ENCODE measurements at regions not wholly inside any gene's neighbourhood (a gene's known extent, or its start where the extent isn't known, plus 50 kb on each side); places are given as distances from the start of the nearest gene placed in this dataset.

- Mint-ChIP-seq H3K27me3 (ENCODE audit: low read depth) (no peaks in the 10 kb centered on the region), H3K27ac (no peak overlapping the region), H3K9me3 (no peaks in the 10 kb centered on the region), H3K4me1 (ENCODE audit: low read depth) (no peaks in the 10 kb centered on the region), H3K36me3 (ENCODE audit: low read depth) (no peaks in the 10 kb centered on the region), H3K4me3 (ENCODE audit: low read depth) (no peak overlapping the region)
- DNase-seq (ENCODE audit: low spot score): no peak
- intact Hi-C loops (cut with micrococcal nuclease): no loop called here
These were observed 595.5 kb upstream of the AGTR1 start for GRCh38 chr3:148102156-148102555.

GRCh38 chr3:148106062-148106461 is 591.6 kb upstream of the AGTR1 start:
- H3K4me3 Mint-ChIP-seq (ENCODE audit: low read depth): no peak overlapping the region
- no peak for DNase-seq (ENCODE audit: low spot score)
- peaks cover 4% of the 10 kb centered on the region for H3K9me3 Mint-ChIP-seq
- H3K27ac Mint-ChIP-seq: no peak overlapping the region
- intact Hi-C loops (cut with micrococcal nuclease): no loop called here
- no peaks in the 10 kb centered on the region for H3K4me1 Mint-ChIP-seq (ENCODE audit: low read depth)
- no peaks in the 10 kb centered on the region for H3K36me3 Mint-ChIP-seq (ENCODE audit: low read depth)
- no peaks in the 10 kb centered on the region for H3K27me3 Mint-ChIP-seq (ENCODE audit: low read depth)

GRCh38 chr3:148126956-148127355 is 570.7 kb upstream of the AGTR1 start:
- DNase-seq (ENCODE audit: low spot score): no peak
- Mint-ChIP-seq H3K27ac (no peak overlapping the region), H3K9me3 (peaks cover 7% of the 10 kb centered on the region), H3K27me3 (ENCODE audit: low read depth) (no peaks in the 10 kb centered on the region), H3K4me1 (ENCODE audit: low read depth) (no peaks in the 10 kb centered on the region), H3K4me3 (ENCODE audit: low read depth) (no peak overlapping the region), H3K36me3 (ENCODE audit: low read depth) (no peaks in the 10 kb centered on the region)
- intact Hi-C loops (cut with micrococcal nuclease): no loop called here

GRCh38 chr3:148128136-148128535 is 569.6 kb upstream of the AGTR1 start:
- no peaks in the 10 kb centered on the region for H3K36me3 Mint-ChIP-seq (ENCODE audit: low read depth)
- intact Hi-C loops (cut with micrococcal nuclease): no loop called here

GRCh38 chr3:148131990-148132638 is 565.6 kb upstream of the AGTR1 start:
- Mint-ChIP-seq H3K27me3 (ENCODE audit: low read depth) (no peaks in the 10 kb centered on the region), H3K4me3 (ENCODE audit: low read depth) (no peak overlapping the region), H3K4me1 (ENCODE audit: low read depth) (no peaks in the 10 kb centered on the region), H3K36me3 (ENCODE audit: low read depth) (no peaks in the 10 kb centered on the region), H3K9me3 (peaks cover 14% of the 10 kb centered on the region), H3K27ac (no peak overlapping the region)
- intact Hi-C loops (cut with micrococcal nuclease): no loop called here
- no peak for DNase-seq (ENCODE audit: low spot score)

More at GRCh38 chr3:148128136-148128535, 569.6 kb upstream of the AGTR1 start:
- Mint-ChIP-seq H3K27ac (no peak overlapping the region), H3K4me3 (ENCODE audit: low read depth) (no peak overlapping the region), H3K27me3 (ENCODE audit: low read depth) (no peaks in the 10 kb centered on the region), H3K9me3 (peaks cover 14% of the 10 kb centered on the region), H3K4me1 (ENCODE audit: low read depth) (no peaks in the 10 kb centered on the region)
- no peak for DNase-seq (ENCODE audit: low spot score)

- H3K4me1 Mint-ChIP-seq (ENCODE audit: low read depth): no peaks in the 10 kb centered on the region
- intact Hi-C loops (cut with micrococcal nuclease): no loop called here
- H3K27me3 Mint-ChIP-seq (ENCODE audit: low read depth): no peaks in the 10 kb centered on the region
- H3K27ac Mint-ChIP-seq: no peak overlapping the region
- no peak overlapping the region for H3K4me3 Mint-ChIP-seq (ENCODE audit: low read depth)
- no peak for DNase-seq (ENCODE audit: low spot score)
- peaks cover 7% of the 10 kb centered on the region for H3K9me3 Mint-ChIP-seq
- no peaks in the 10 kb centered on the region for H3K36me3 Mint-ChIP-seq (ENCODE audit: low read depth)
These were observed 560.9 kb upstream of the AGTR1 start for GRCh38 chr3:148136816-148137215.

- no peak for DNase-seq (ENCODE audit: low spot score)
- H3K27me3 Mint-ChIP-seq (ENCODE audit: low read depth): no peaks in the 10 kb centered on the region
These were observed 551.5 kb upstream of the AGTR1 start for GRCh38 chr3:148146241-148146640.

GRCh38 chr3:148146947-148147826 is 550.5 kb upstream of the AGTR1 start:
- intact Hi-C loops (cut with micrococcal nuclease): no loop called here
- no peaks in the 10 kb centered on the region for H3K4me1 Mint-ChIP-seq (ENCODE audit: low read depth)
- no peaks in the 10 kb centered on the region for H3K9me3 Mint-ChIP-seq
- no peaks in the 10 kb centered on the region for H3K27me3 Mint-ChIP-seq (ENCODE audit: low read depth)
- no peak overlapping the region for H3K27ac Mint-ChIP-seq
- DNase-seq (ENCODE audit: low spot score): no peak
- no peaks in the 10 kb centered on the region for H3K36me3 Mint-ChIP-seq (ENCODE audit: low read depth)
- H3K4me3 Mint-ChIP-seq (ENCODE audit: low read depth): no peak overlapping the region

More at GRCh38 chr3:148146241-148146640, 551.5 kb upstream of the AGTR1 start:
- Mint-ChIP-seq H3K4me3 (ENCODE audit: low read depth) (no peak overlapping the region), H3K9me3 (no peaks in the 10 kb centered on the region), H3K36me3 (ENCODE audit: low read depth) (no peaks in the 10 kb centered on the region), H3K27ac (no peak overlapping the region), H3K4me1 (ENCODE audit: low read depth) (no peaks in the 10 kb centered on the region)
- intact Hi-C loops (cut with micrococcal nuclease): no loop called here

GRCh38 chr3:148147903-148148302 is 549.8 kb upstream of the AGTR1 start:
- no peak overlapping the region for H3K27ac Mint-ChIP-seq
- H3K27me3 Mint-ChIP-seq (ENCODE audit: low read depth): no peaks in the 10 kb centered on the region
- intact Hi-C loops (cut with micrococcal nuclease): no loop called here
- H3K9me3 Mint-ChIP-seq: no peaks in the 10 kb centered on the region
- no peaks in the 10 kb centered on the region for H3K36me3 Mint-ChIP-seq (ENCODE audit: low read depth)
- H3K4me1 Mint-ChIP-seq (ENCODE audit: low read depth): no peaks in the 10 kb centered on the region
- H3K4me3 Mint-ChIP-seq (ENCODE audit: low read depth): no peak overlapping the region
- no peak for DNase-seq (ENCODE audit: low spot score)

- intact Hi-C loops (cut with micrococcal nuclease): no loop called here
- H3K9me3 Mint-ChIP-seq: no peaks in the 10 kb centered on the region
- H3K36me3 Mint-ChIP-seq (ENCODE audit: low read depth): no peaks in the 10 kb centered on the region
These were observed 548.1 kb upstream of the AGTR1 start for GRCh38 chr3:148149556-148149955.

GRCh38 chr3:148150141-148150540 is 547.6 kb upstream of the AGTR1 start:
- Mint-ChIP-seq H3K4me1 (ENCODE audit: low read depth) (no peaks in the 10 kb centered on the region), H3K4me3 (ENCODE audit: low read depth) (no peak overlapping the region), H3K27ac (no peak overlapping the region), H3K27me3 (ENCODE audit: low read depth) (no peaks in the 10 kb centered on the region), H3K36me3 (ENCODE audit: low read depth) (no peaks in the 10 kb centered on the region), H3K9me3 (no peaks in the 10 kb centered on the region)
- intact Hi-C loops (cut with micrococcal nuclease): no loop called here
- no peak for DNase-seq (ENCODE audit: low spot score)

More at GRCh38 chr3:148149556-148149955, 548.1 kb upstream of the AGTR1 start:
- Mint-ChIP-seq H3K27ac (no peak overlapping the region), H3K4me1 (ENCODE audit: low read depth) (no peaks in the 10 kb centered on the region), H3K27me3 (ENCODE audit: low read depth) (no peaks in the 10 kb centered on the region), H3K4me3 (ENCODE audit: low read depth) (no peak overlapping the region)
- no peak for DNase-seq (ENCODE audit: low spot score)

GRCh38 chr3:148158210-148158609 is 539.5 kb upstream of the AGTR1 start:
- H3K4me3 Mint-ChIP-seq (ENCODE audit: low read depth): no peak overlapping the region
- H3K27me3 Mint-ChIP-seq (ENCODE audit: low read depth): no peaks in the 10 kb centered on the region
- DNase-seq (ENCODE audit: low spot score): no peak
- intact Hi-C loops (cut with micrococcal nuclease): no loop called here
- no peaks in the 10 kb centered on the region for H3K36me3 Mint-ChIP-seq (ENCODE audit: low read depth)
- H3K4me1 Mint-ChIP-seq (ENCODE audit: low read depth): no peaks in the 10 kb centered on the region
- H3K27ac Mint-ChIP-seq: no peak overlapping the region
- H3K9me3 Mint-ChIP-seq: no peaks in the 10 kb centered on the region

GRCh38 chr3:148162132-148162531 is 535.6 kb upstream of the AGTR1 start:
- Mint-ChIP-seq H3K36me3 (ENCODE audit: low read depth) (no peaks in the 10 kb centered on the region), H3K27ac (no peak overlapping the region), H3K4me1 (ENCODE audit: low read depth) (no peaks in the 10 kb centered on the region), H3K4me3 (ENCODE audit: low read depth) (no peak overlapping the region), H3K27me3 (ENCODE audit: low read depth) (no peaks in the 10 kb centered on the region), H3K9me3 (no peaks in the 10 kb centered on the region)
- intact Hi-C loops (cut with micrococcal nuclease): no loop called here
- no peak for DNase-seq (ENCODE audit: low spot score)

All from activated T-helper 2 cell treated with anti-CD3 and anti-CD28 coated beads, Interferon-gamma antibody, Interleukin-2, Interleukin-4, amounts not matched to agents 10 μg/mL and 5 μg/mL and 100 μg/mL, durations not matched to agents 14 hours and 24 hours and 36 hours (primary cell).